IPS DF 6.9 (cell line): ENCODE measurements at regions not wholly inside any gene's neighbourhood (a gene's known extent, or its start where the extent isn't known, plus 50 kb on each side); places are given as distances from the start of the nearest gene placed in this dataset.

Source experiments
- DNase-seq: peaks from one replicate; pipeline ENCODE4 v3.0.0-alpha.2; 2013; ENCODE audit warnings: low read depth, low spot score
- H3K27ac ChIP-seq: one replicate; pipeline ENCODE4 v1.5.1; 2013; ENCODE audit warnings: low read length, control low read depth
- H3K27me3 ChIP-seq: 2 replicates; pipeline ENCODE4 v1.6.1; 2013; ENCODE audit warnings: mild to moderate bottlenecking, low read length; ENCODE audit not compliant: control insufficient read depth, insufficient read depth
- H3K36me3 ChIP-seq: 2 replicates; pipeline ENCODE4 v1.6.1; 2013; ENCODE audit warnings: low read length; ENCODE audit not compliant: control insufficient read depth, insufficient read depth
- H3K4me1 ChIP-seq: 2 replicates; pipeline ENCODE4 v1.6.1; 2013; ENCODE audit warnings: low read length; ENCODE audit not compliant: control insufficient read depth, insufficient read depth
- H3K4me3 ChIP-seq: 2 replicates; pipeline ENCODE4 v1.5.1; 2013; ENCODE audit warnings: mild to moderate bottlenecking, low read length
- H3K9me3 ChIP-seq: 2 replicates; pipeline ENCODE4 v1.6.1; 2013; ENCODE audit warnings: low read length, inconsistent platforms; ENCODE audit not compliant: control insufficient read depth, insufficient read depth
- WGBS: extraction: QIAGEN DNeasy Blood & Tissue Kit; methylation state at CpG from one replicate; pipeline ENCODE4 v1.1.7; 2013; ENCODE audit warnings: mixed read lengths, missing lambda C conversion rate; ENCODE audit not compliant: insufficient read length, insufficient coverage; 5-methylcytosine and 5-hydroxymethylcytosine counted together

DNA sequence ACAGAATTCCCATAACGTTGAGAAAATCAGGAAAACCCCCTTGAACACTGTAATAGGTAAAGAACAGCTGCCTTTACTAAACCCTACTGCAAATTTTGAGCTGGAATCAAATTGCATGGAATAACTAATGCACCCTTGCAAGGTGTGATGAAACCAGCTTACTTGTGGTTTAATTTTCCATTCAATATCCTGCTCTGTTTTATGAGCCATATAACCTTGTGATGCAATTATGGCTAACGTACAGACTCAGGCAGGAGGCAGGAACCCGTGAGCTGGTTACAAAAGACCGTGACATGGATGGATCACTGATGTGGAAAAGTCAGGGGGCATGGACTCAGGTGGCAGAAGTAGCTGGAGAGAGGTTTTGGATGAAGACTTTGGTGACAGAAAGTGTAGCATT lies 438.6 kb downstream of the COG6 start:
- Histone ChIP-seq H3K27me3 (no peaks in the 10 kb centered on the region), H3K36me3 (no peaks in the 10 kb centered on the region), H3K4me1 (no peaks in the 10 kb centered on the region), H3K4me3 (no peak overlapping the region), H3K27ac (no peak overlapping the region), H3K9me3 (no peaks in the 10 kb centered on the region)
- DNase-seq = no peak
- WGBS = no CpG with 5 or more reads among the region's 4 CpGs

DNA sequence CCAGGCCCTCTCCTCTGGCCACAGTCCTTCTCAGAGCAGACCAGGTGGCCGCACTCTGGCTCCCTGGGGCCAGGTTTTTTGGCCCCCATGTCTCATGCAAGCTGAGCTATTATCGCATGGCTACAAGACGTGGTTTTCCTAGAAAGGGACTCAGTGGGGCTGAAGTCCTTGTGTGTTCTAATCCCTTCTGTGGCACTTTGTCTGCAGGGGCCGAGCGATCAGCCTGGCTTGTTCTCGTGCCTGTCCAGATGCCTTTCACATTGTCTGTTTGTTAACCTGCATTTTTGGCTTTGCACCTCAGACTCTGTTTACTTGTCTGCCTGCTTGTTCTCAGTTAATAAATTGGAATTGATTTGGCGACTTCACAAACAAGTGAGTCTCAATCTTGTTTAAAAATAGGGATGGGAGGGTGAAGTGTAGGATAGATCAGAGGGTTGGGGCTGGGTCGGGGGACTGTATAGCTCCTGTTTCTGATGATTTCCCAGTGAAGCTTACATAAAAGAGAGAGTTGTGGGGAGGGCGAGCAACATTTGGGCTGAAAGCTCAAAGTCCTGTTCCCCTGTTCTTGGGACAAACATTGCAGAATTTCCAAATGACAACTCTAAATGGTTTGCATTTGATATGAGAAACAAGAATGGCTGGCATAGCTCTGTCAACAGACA lies 440.4 kb downstream of the COG6 start:
- H3K9me3 ChIP-seq = no peaks in the 10 kb centered on the region
- H3K27me3 ChIP-seq = no peaks in the 10 kb centered on the region
- H3K4me1 ChIP-seq = no peaks in the 10 kb centered on the region
- no peak overlapping the region for H3K4me3 ChIP-seq
- no peaks in the 10 kb centered on the region for H3K36me3 ChIP-seq
- no CpG with 5 or more reads among the region's 9 CpGs for WGBS
- no peak for DNase-seq
- H3K27ac ChIP-seq = no peak overlapping the region

DNA sequence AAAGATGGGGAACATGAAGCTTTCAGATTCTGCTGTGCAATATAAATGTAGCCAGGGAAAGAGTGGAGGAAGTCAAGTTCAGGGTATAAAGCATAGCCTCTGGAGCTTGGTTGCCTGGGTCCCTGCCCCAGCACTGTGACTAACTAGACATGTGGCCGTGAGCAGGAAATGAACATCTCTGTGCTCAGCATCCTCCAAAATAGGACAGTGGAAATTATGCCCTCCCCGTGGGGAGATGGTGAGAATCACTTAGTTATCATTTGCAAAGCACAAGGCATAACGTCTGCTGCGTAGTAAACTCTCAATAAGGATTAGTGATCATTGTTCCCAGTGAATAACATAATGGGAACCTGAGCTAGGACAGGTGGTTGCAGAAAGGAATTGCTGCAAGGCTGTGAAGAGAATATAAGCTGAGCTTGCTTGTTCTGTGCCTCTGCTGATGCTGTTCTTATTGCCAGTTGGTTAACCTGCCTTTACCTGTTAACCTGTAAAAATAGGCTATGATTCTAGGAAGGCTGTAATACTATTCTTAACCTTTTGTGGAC lies 441.0 kb downstream of the COG6 start:
- Histone ChIP-seq H3K4me3 (no peak overlapping the region), H3K27ac (no peak overlapping the region), H3K9me3 (no peaks in the 10 kb centered on the region), H3K4me1 (no peaks in the 10 kb centered on the region), H3K27me3 (no peaks in the 10 kb centered on the region), H3K36me3 (no peaks in the 10 kb centered on the region)
- no CpG with 5 or more reads among the region's 4 CpGs for WGBS
- DNase-seq = no peak

DNA sequence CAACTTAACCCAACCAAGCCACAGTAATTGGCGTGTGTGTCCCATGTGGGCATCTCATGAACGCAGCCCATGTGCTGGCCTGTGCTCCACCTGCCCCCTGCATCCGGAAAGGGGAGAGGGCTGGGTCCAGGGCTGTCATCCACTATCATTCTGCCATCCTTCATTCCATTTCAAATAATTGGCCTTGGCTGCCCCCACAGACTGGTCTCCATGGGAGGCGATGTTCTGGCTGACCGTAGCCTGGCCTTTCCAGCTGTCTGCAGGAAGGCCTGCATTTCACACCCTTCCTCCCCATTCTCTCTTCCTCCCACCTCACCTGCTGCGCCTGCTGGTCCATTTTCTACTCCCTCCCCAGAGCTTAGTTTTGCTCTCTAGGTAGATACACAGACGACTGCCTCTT lies 442.8 kb downstream of the COG6 start:
- Histone ChIP-seq H3K27ac (no peak overlapping the region), H3K4me3 (no peak overlapping the region), H3K27me3 (no peaks in the 10 kb centered on the region), H3K9me3 (no peaks in the 10 kb centered on the region), H3K4me1 (no peaks in the 10 kb centered on the region), H3K36me3 (no peaks in the 10 kb centered on the region)
- WGBS = no CpG with 5 or more reads among the region's 7 CpGs
- no peak for DNase-seq

DNA sequence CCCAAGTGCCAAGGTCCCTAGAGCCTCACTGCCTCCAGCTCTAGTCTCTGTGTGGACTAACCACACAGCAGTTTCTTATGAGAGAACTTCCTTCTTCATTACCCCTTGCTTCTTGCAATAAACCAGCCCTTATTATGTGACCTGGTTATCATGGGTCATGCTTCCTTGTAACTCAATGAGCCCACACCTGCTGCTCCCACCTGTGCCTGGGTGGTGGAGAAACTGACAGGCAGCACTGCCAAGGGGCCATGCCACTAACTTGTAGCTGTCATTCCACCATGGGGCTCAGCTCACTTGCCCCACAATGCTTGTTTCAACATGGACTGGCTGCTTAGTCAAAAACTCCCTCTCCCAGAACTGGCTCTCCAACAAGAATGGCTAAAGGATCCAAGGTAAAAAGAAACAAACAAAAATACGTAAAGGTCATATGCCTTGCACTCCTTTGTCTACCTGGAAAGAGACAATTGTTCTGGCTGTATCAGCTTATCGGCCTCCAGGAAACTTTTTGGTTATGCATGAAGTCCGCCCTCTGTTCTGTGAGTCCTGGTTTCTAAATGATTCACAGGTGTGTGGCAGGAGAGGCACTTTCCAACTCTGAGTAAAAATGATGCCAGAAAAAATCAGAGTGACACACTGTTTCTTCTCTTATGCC lies 446.4 kb downstream of the COG6 start:
- H3K4me3 ChIP-seq = no peak overlapping the region
- no peak overlapping the region for H3K27ac ChIP-seq
- no peaks in the 10 kb centered on the region for H3K27me3 ChIP-seq
- DNase-seq = no peak
- no peaks in the 10 kb centered on the region for H3K9me3 ChIP-seq
- no peaks in the 10 kb centered on the region for H3K4me1 ChIP-seq
- H3K36me3 ChIP-seq = no peaks in the 10 kb centered on the region
- WGBS = no CpG with 5 or more reads among the region's 3 CpGs

DNA sequence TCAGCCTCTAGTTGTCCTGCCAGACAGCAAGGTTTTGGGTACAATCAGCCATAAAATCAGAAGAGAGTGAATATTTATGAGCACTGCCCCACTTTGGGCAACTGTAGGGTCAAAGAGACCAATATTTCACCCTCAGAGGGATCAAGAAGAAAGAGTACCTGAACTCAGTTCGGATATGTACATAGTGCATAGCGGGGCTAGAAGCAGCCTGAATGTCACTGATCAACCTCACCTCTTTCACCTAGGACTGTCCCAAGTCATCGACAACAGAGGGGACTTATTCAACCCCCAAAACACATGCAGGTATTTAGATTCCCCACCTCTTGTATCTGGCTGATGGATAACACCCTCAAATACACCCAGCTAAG lies 446.9 kb downstream of the COG6 start:
- Histone ChIP-seq H3K27me3 (no peaks in the 10 kb centered on the region), H3K4me3 (no peak overlapping the region), H3K36me3 (no peaks in the 10 kb centered on the region), H3K9me3 (no peaks in the 10 kb centered on the region), H3K4me1 (no peaks in the 10 kb centered on the region), H3K27ac (no peak overlapping the region)
- no peak for DNase-seq
- WGBS = no CpG with 5 or more reads among the region's 3 CpGs

DNA sequence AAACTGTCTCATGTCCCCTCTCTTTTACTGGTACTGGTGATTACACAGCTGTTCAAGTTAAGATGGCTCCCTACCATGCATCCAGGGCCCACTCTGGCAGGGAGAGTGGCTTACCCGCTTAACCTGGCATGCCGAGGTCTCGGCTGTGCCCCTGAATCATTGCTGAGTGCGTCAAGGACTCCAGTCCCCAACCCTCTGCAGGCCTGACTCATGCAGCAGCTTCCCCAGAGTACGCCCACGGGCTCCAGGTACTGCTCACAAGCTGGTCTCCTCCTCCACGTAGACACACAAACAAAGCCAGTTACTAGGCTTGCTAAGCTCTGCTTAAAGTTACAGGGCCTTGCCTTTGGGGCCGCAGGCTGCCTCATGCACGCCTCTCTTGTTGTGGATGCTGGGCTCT lies 447.4 kb downstream of the COG6 start:
- Histone ChIP-seq H3K4me3 (no peak overlapping the region), H3K4me1 (no peaks in the 10 kb centered on the region), H3K9me3 (no peaks in the 10 kb centered on the region), H3K36me3 (no peaks in the 10 kb centered on the region), H3K27ac (no peak overlapping the region), H3K27me3 (no peaks in the 10 kb centered on the region)
- WGBS = no CpG with 5 or more reads among the region's 9 CpGs
- no peak for DNase-seq

DNA sequence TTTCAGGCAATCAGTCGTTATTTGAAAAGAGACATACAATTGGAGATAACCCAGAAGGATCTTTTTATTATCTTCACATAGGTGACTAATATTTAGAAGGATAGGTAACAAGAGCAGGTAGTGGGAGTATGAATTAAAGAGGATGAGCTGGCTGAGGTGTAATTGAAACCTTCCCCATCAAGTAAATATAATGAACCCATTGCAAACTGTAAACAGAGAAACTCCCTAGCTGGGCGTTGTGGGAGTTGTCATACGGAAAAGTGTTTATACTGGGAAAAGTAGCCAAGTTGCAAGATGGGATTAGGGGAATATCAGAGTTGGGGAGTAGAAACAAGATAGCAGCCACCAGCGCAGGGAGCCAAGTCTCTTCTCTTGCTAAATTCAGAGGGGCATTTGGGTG lies 448.4 kb downstream of the COG6 start:
- Histone ChIP-seq H3K4me1 (no peaks in the 10 kb centered on the region), H3K4me3 (no peak overlapping the region), H3K27ac (no peak overlapping the region), H3K9me3 (no peaks in the 10 kb centered on the region), H3K36me3 (no peaks in the 10 kb centered on the region), H3K27me3 (no peaks in the 10 kb centered on the region)
- DNase-seq = no peak
- WGBS = no CpG with 5 or more reads among the region's 4 CpGs

DNA sequence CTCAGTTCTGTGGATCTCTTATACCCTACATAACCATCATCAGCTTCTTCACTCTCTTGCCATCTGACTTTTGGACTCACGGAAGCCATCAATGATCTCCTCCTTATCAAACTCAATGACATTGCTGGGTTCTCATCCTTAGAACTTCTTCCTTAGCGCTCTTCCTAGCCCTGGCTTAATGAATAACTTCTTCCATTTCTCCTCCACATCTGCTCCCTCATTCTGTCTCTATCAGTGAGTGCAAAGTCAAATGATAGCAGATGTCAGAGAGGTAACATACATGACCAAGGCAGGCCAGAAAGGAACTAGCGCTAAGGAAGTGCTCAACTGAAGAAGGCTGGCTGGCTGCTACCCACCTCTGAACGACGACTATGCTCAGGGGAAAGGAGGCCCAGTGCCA lies 449.8 kb downstream of the COG6 start:
- Histone ChIP-seq H3K9me3 (no peaks in the 10 kb centered on the region), H3K4me3 (no peak overlapping the region), H3K27ac (no peak overlapping the region), H3K36me3 (no peaks in the 10 kb centered on the region), H3K4me1 (no peaks in the 10 kb centered on the region), H3K27me3 (no peaks in the 10 kb centered on the region)
- WGBS = no CpG with 5 or more reads among the region's 5 CpGs
- DNase-seq = no peak

DNA sequence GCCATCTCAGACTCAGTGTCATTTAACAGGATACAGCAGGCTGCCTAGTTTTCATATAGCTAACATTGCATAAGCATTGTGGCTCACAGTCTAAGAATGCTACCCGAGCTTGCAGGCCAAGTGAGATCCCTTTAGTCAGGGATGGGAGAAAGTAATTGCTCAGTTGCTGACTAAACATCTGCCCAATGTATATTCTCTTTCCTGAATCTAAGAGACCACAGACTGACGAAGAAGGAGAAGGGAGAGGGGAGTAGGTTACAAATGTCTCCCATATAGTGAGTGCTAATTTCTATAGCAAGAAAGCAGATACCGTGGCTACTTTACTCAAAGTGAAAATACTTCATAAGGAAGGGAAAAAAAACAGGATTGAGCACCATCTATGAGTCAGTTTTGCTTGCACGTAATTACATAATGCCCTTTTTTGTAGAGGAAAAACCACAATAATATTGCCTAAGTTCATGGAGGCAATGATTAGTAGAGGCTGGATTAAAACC lies 453.9 kb downstream of the COG6 start:
- no peak overlapping the region for H3K27ac ChIP-seq
- no peaks in the 10 kb centered on the region for H3K9me3 ChIP-seq
- H3K4me3 ChIP-seq = no peak overlapping the region
- no CpG with 5 or more reads among the region's 4 CpGs for WGBS
- no peak for DNase-seq
- no peaks in the 10 kb centered on the region for H3K36me3 ChIP-seq
- H3K27me3 ChIP-seq = no peaks in the 10 kb centered on the region
- no peaks in the 10 kb centered on the region for H3K4me1 ChIP-seq
